GM19463 (cell line): ENCODE measurements at regions not wholly inside any gene's neighbourhood (a gene's known extent, or its start where the extent isn't known, plus 50 kb on each side); places are given as distances from the start of the nearest gene placed in this dataset.
"Not testable (repeated sequence)": the region's sequence is repeated elsewhere in the genome, so short reads cannot be mapped to it uniquely, and the experiment has no call there.

Experiments
- ATAC-seq: cut with Tn5 transposase; IDR thresholded peaks from one replicate; pipeline ENCODE4 v1.9.1; 2021; ENCODE audit warnings: mild to moderate bottlenecking, moderate library complexity; ENCODE audit not compliant: unreplicated experiment

DNA sequence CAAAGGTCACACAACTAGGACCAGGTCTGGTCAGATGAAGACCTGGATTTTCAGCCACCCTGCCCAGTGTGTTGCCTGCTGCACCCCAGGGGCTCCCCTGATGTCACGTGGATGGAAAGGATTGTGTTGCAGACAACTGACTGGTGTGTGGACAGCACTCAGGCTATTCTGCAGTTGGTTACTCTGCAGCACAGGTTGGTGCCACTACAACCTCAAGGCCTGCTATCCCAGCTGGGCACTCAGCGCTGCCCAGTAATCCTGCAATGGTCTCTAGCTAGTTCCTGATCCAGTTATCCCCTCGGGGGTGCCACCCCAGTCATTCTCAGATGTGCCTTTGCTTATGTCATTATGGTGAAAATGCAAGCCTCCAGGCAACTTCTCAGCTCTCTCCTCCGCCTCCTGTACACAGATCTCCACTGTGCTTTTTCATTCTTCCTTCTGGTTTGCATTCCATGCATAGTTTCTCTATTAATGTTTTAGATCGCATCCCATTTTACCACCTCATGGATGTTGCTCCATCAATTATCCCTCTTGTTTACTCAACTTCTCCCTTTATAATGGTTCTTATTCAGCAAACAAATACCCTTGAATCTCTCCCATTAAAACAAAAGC lies 503.2 kb upstream of the CAMK1G start:
- ATAC-seq = no peak

DNA sequence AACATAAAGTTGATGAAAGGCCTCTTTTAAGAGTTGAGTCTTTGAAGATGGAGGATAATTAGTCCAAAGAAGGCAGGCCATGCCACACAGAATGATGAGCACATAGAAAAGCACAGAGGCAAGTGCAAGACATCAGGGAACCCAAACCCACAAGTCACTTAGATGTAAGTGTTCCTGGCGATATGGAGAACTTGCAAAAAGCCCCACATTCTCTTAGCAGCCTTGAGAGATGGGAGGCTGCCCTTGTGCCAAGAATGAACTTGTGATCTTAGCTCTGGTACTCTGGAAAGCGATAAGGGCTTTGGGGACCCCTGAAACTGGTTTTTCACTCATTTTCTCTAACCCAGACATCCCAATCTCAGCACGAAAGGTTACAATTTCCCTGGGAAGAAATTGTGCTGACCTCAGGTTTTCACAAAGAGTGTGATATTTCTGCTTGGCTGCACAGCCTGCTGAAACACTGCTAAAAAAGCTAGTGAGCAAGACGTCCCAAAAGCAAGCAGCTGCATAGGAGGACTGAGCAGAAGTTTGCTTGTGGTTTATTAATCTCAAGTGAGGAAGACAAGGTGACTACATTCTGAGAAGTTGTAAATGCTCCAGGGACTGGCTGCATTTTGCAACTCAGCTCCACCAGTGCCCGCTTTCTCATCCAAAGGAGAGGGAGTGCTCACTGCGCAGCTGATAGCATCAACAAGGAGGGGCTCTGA lies 496.9 kb upstream of the CAMK1G start:
- peak; percentile 91 for ATAC-seq

DNA sequence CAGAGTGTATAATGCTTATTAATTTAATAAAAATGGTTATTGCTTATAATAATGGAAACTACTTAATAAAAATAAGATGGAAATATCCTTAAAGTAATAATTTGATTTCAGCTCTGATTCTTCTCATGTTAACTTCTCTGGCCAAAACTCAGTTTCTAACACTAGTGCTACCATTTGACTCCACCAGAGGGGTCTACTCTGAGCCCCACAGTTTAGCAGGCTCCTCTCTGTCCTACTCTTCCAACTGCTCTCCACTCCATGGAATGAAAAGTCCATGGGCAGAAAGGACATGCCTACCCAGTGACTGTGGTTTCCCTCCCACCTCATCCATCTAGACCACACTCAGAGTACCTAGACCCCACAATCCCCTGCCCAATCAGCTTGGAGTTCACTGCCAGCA lies 489.1 kb upstream of the CAMK1G start:
- no peak for ATAC-seq

DNA sequence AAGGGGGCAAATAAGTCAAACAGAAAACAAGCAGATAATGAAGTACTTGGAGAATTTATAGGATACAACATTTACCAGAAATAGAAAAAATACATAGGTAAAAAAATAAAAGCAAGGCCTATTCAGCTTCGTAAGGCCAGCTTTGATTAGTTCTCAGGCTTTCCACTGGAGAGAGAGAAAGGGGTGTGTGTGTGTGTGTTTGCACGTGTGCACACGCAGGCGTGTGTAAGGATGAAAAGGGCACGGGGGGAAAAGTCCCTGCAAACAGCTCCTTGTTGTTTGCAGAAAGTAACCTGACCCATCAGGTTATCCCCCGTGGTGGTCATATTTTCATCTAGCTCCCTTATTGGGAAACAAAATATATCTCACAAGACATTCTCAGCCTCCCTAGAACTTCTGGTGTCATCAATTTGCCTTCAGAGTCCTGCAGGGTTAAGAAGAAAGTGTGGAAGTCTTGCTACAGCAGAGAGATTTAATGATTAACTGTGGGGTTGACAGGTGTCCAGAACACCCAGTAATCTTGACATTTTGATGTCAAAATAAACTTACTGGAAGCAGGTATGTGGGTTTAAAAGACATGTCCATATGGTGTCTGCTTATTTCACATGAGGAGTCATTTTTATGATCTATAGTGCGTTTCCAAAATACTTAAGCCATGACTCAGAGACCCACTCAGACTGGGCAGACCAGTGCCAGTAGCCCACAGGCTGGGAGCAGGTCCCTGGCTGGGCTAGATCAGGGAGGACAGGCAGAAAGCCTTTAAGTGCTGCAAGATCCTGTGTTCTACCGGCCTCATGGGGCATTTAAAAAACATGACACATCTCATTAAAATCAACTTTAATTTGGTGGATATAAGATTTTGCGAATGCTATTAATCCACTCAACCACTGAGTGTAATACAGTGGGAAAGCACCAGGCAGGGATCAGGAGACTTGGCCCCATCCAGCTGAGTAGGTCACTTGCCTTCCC lies 487.6 kb upstream of the CAMK1G start:
- ATAC-seq = no peak

DNA sequence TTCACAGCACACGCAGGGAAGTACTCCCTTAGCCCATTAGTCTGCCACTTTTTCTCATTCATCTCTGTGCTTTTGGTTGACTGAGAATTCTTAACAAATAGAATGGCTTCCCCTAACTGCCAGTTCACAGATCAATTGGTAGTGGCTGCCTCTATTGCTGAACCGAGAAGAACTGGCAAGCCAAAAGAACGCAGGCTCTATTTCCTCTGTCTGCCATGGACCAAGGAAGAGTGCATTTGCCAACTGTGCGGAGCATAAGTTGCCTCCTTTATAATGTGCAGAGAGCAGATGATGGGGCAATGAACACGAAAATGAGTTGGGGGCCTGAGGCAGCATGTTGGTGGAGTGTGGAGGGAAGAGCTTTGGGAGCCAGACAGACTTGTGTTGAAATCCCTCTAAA lies 483.1 kb upstream of the CAMK1G start:
- ATAC-seq = no peak

DNA sequence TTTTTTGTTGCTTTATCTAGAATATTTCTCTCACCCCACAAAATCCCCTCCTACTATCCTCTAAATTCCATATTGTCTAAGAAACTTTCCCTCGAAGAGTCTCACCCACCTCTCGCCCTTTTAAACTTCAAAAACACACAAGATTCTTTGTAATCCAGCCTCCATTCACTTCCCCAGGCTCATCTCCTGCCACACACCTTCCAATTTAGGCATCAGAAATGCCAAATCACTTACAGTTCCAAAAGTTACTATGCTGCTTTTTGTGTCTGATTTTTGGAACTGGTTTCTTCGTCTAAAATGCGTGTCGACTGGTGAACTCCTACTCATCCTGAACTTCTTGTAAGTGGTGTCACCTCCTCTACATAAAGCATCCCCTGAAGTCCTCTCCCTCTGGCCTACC lies 482.4 kb upstream of the CAMK1G start:
- ATAC-seq = no peak

DNA sequence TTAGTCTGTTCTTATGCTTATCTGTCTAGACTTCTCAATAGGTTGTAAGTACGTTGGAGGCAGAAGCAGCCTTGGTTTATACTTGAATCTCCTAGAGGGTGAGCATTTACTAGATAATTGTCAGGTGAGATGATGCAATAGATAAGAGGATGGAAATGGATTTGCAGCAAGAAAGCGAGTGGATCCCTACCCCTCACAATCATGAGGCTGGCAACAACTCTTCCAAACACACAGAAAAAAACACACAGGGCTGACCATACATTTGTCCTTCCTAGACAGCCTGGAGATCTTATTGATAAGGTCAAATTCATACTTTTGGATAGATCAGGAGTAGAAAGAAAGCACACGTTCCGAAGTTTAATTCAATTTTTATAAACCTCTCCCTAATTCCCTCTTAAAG lies 481.4 kb upstream of the CAMK1G start:
- ATAC-seq = no peak

DNA sequence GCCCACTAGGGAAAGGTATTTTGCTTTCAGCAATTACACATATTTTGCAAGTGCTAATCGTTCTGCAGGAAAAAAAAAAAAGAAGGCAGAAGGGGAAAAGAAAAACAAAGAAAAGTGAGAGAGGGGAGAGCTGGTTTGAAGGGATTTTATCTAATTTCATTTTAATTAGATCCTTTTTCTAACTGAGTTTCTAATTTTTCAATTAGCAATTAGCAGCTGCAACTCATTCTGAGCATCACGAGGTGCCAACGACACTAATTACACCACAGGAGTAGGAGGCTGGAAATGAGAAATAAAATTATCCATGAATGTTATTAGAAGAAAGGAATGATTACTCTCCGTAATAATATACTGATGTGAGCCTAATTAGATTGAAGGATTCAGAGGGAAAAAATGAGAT lies 481.0 kb upstream of the CAMK1G start:
- ATAC-seq = no peak

DNA sequence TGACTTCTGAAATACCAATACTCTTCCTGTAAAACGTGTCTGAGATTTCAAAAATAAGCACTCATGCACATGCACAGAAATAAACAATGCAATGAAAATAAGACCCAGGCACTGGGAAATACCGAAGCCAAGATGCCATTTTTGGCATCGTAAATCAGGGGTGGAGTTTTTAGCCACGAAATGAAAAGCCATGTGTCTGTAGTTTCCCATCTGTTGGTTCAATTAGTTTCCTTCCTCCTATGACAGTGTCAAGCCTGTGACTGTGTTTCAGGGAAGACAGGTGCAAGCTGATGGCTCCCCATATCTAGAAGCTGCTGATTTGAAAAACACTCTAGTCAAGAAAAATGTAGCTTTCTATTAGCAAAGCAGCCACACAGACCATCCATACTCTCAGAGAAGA lies 480.4 kb upstream of the CAMK1G start:
- peak; percentile 52 for ATAC-seq

DNA sequence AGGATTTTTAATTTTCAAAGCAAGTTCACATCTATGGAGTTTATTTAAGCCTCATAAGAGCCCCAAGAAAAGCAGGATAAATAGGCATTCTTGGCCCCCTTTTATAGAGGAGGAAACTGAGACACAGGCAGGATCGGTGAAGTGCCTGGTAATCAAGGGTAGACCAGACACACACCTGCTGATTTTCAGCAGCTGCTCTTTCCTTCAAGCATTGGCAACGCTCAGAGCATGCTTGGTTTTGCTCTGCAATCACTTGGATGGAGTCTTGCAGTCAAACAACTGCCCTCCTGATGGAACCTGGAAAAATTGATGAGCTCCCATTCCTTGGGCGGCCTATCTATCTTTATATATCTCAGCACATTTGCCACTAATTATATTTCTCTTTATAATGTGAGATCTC lies 478.9 kb upstream of the CAMK1G start:
- no peak for ATAC-seq

DNA sequence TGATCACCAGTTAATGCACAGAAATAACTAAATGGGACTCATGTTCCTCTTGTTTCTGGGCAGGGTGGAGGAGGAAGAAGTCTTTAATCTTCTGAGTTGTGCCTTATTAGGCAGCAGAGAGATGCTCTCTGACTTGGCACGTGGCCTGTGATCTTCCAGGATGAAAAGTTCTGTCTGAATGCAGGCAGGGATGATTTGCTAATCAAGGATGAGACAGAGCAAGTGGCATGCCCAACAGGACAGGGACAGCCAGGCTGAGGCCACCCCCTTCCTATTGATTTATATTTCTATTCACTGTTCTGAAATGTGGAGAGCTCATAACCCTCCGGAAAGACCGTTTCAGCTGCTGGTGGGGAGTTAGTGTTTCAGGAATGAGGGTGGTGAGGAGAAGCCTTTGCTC lies 477.8 kb upstream of the CAMK1G start:
- no peak for ATAC-seq

DNA sequence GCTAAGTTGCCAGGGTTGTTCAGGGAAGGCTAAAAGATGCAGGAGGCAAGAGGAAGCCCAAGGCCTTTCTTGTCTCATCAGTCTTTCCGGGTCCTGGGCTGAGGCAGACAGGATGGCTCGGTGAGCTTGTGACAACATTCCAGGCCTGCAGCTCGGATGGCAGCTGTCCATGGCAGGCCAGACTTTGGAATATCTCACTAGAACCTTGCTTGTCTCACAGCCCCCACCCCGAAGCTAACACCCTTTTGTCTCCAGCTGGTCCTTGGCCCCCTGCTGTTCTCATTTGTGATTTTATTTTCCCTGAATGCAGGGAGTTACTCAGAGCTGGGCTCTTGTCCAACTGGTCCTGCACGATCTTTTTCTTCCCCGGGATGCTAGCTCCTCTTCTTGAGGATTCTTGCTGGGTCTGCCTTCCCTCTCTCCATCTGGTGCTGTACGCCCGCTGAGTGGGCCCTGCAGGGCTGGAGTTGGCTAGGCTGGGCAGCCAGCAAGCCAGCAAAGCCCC lies 477.2 kb upstream of the CAMK1G start:
- no peak for ATAC-seq

DNA sequence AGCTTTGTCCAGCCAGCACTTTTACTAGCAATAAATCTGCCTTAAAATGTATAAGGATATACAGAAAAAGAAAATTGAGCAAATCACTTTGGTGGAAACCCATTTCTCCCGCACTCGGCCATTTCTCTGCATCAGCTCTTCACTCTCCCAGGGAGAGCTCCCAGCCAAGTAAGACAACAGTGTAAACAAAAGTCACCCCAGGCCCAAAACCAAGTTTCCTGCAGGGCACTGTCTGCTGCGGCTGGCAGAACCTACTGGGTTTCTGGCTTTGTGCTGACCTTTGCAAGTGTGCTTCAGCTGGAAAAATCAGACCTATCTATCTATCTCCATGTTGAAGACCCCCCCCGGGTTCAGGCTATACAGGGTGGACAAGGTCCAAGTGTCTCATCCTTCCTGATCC lies 476.7 kb upstream of the CAMK1G start:
- no peak for ATAC-seq

DNA sequence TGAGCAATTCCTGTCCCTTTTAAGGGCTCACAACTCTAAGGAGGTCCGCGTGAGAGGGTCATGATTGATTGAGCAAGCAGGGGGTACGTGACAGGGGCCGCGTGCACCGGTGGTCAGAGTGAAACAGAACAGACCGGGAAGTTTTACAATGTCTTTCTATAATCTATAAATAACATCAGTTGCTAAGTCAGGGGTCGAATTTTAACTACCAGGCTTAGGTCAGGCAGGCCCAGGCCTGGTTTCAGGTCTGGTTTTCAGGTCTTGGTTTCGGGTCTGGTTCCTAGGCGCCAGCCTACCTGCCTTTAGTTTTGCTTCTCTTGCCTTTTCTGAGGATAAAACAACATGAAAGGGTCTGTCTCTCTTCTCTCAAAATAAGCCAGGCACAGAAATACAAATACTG lies 476.0 kb upstream of the CAMK1G start:
- ATAC-seq = peak; percentile 56

DNA sequence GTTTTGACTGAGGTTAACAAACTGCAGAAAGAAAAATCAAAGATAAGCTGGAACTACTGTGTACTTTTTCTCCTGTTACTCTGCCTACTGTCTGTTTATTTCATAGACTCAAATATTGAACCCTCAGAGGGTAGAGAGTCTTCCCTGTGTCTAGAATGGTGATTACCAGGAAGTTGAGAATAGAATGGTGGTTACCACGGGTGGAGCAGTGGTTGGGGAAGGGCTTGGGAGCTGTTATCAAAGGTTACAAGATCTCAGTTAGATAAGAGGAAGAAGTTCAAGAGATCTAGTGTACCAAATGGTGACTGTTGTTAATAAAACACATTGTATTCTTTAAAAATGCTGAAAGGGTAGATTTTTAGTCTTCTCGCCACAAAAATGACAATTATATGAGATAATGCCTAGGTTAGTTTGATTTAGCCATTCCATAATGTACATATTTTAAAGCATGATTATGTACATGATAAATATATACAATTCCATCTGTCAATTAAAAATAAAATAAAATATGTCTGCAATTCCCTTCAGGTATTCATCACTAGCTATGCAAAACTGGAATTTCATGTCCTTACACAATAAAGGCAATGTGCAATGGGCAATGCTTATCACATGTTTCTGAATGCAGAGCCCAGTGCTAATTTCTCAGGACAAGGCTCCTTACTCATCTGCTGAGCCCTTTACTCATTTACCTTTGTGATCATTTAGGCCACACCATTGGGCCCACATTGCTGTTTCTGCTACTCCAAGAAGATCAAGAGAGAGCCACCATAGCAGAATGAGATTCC lies 474.3 kb upstream of the CAMK1G start:
- ATAC-seq = no peak

DNA sequence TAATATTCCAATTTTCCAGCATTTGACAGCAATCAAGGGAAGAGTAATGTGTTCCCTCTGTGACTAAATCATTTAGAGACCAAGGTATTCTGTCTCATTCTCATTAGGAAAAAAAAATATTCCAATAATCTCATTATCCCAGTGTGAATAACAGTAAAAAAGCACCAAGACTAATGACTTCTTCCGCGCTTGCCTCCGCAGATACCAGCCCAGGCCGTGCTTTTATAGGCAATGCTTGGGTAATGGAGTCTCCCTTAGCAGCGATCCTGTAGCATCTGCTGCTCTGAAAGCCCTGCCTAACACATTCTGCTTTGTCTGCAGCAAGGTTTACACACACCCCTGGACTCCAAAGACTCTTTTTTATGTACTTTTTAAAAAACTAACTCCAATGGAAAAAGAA lies 470.0 kb upstream of the CAMK1G start:
- no peak for ATAC-seq

DNA sequence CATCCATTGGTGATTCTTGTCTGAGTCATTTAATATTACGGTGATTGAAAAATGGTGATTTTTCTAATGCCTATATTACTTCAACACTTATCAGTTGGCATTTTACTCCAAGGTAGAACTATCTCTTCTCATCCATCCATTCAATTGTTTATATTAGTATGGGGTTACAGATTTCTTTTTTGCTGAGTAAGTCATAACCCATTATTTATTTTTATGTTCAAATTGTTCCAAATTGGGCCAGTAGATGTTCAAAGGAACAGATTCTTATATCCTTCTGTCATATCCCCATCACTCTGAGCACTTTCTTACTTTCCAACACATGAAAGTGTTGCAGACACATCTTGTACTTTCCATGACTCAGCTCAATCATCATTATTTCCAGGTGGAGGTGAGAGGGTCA lies 466.8 kb upstream of the CAMK1G start:
- ATAC-seq = no peak

DNA sequence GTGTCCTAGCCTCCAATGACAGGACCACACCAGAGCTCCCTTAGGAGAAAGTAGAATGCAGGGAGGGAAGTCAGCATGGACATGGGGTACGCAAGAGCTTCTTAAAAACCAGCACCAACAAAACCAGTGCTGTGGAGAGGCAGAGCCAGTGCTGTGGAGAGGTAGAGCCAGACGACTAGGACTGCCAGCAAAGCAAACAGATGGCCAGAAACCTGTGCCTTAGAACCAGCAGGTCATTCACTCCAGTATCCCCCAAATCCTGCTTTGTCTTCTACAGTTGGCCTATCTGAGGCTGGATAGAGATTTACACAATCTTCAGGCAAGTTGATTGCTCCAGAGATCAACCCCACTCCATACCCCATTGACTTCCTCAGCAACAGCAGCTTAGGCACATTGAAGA lies 459.9 kb upstream of the CAMK1G start:
- ATAC-seq = no peak

DNA sequence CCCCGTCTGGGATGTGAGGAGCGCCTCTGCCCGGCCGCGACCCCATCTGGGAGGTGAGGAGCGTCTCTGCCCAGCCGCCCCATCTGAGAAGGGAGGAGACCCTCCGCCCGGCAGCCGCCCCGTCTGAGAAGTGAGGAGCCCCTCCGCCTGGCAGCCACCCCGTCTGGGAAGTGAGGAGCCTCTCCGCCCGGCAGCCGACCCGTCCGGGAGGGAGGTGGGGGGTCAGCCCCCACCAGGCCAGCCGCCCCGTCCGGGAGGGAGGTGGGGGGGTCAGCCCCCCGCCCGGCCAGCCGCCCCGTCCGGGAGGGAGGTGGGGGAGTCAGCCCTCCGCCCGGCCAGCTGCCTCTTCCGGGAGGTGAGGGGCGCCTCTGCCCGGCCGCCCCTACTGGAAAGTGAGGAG lies 454.4 kb upstream of the CAMK1G start:
- not testable (repeated sequence) for ATAC-seq

DNA sequence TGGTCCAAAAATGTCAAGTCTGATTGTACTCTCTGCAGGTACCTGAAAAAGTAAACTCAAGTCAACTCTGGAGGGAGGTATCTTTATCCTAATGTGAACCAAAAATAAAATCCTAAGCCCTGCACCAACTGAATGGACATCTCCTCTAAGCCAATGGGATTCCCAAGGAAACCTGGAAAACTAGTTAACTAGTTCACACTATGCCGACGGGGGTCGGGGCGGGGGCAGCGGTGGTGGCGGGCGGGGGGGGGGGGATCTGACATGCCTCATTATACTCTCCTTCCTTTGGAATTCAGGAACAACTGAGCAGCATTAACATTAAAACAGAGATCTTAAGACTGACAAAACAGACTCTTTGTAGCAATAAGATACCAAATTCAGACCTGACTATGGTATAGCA lies 452.6 kb upstream of the CAMK1G start:
- ATAC-seq = no peak
